A673 (cell line): ENCODE measurements at regions not wholly inside any gene's neighbourhood (a gene's known extent, or its start where the extent isn't known, plus 50 kb on each side); places are given as distances from the start of the nearest gene placed in this dataset.

ENCODE experiments used
- BruUV-seq: library from RNA; stranded (reverse); fragments of 400-500 nt; replicated peaks from 2 replicates; lab custom pipeline; 2021; lab: Mats Ljungman, UMichigan
- CTCF ChIA-PET: fragments of 300-600 bp; sonication (Branson Sonifier 250); formaldehyde crosslinking; loops from one replicate; lab custom pipeline; 2022; ENCODE audit warnings: antibody characterized with exemption; lab: Charles Lee
- POLR2A ChIA-PET: fragments of 300-600 bp; sonication (Branson Sonifier 250); formaldehyde crosslinking; loops from one replicate; lab custom pipeline; 2022; ENCODE audit warnings: antibody characterized with exemption; ENCODE audit not compliant: low non-redundant PET; lab: Charles Lee
- DNase-seq: peaks from one replicate; pipeline ENCODE4 v3.0.0-alpha.2; 2015; ENCODE audit warnings: low spot score
- H3K27ac ChIP-seq: fragments of 200-600 bp; sonication (generic); 2 replicates; pipeline ENCODE4 v1.5.1; 2016; ENCODE audit warnings: mixed run types, low read depth, mild to moderate bottlenecking, mixed read lengths, antibody characterized with exemption, low read length; ENCODE audit not compliant: poor library complexity, severe bottlenecking
- H3K27me3 ChIP-seq: fragments of 200-600 bp; sonication (generic); replicated peaks from 2 replicates; pipeline ENCODE4 v1.6.1; 2017; ENCODE audit warnings: mixed run types, low read depth, mild to moderate bottlenecking, mixed read lengths, antibody characterized with exemption, low read length; ENCODE audit not compliant: insufficient read depth, poor library complexity
- H3K36me3 ChIP-seq: fragments of 200-600 bp; sonication (generic); 2 replicates; pipeline ENCODE4 v1.6.1; 2016; ENCODE audit warnings: mixed run types, mild to moderate bottlenecking, mixed read lengths, antibody characterized with exemption, low read length; ENCODE audit not compliant: insufficient read depth, poor library complexity, severe bottlenecking
- H3K4me1 ChIP-seq: fragments of 200-600 bp; sonication (generic); 2 replicates; pipeline ENCODE4 v1.6.1; 2017; ENCODE audit warnings: mixed run types, mild to moderate bottlenecking, mixed read lengths, antibody characterized with exemption, low read length; ENCODE audit not compliant: insufficient read depth, poor library complexity, severe bottlenecking
- H3K4me3 ChIP-seq: fragments of 200-600 bp; sonication (generic); 2 replicates; pipeline ENCODE4 v1.5.1; 2016; ENCODE audit warnings: low read depth, mixed run types, mild to moderate bottlenecking, mixed read lengths, low read length; ENCODE audit not compliant: poor library complexity, severe bottlenecking
- H3K9me3 ChIP-seq: fragments of 200-600 bp; sonication (generic); 2 replicates; pipeline ENCODE4 v1.6.1; 2016; ENCODE audit warnings: mixed run types, low read depth, mild to moderate bottlenecking, mixed read lengths, antibody characterized with exemption, low read length; ENCODE audit not compliant: poor library complexity, severe bottlenecking
- CTCF ChIP-seq: fragments of 300-800, 200-600 bp; sonication (generic); conservative IDR thresholded peaks from 2 replicates; pipeline ENCODE4 v1.5.1; 2017; ENCODE audit warnings: low read depth, mild to moderate bottlenecking, antibody characterized with exemption, low read length, moderate library complexity, mixed read lengths
- EZH2 ChIP-seq: fragments of 200-600 bp; sonication (generic); IDR thresholded peaks from 2 replicates; pipeline ENCODE4 v1.6.1; 2017; ENCODE audit warnings: borderline replicate concordance, low read depth, mild to moderate bottlenecking, mixed read lengths, antibody characterized with exemption, low read length; ENCODE audit not compliant: poor library complexity, severe bottlenecking
- intact Hi-C: fragments of 100-400 bp; cut with micrococcal nuclease; formaldehyde crosslinking; loops from one replicate; pipeline ENCODE4 v1.10.0; 2022; ENCODE audit not compliant: unreplicated experiment

- ChIA-PET CTCF (no interaction called here), POLR2A (no interaction called here)
- no peaks in the 10 kb centered on the region for H3K36me3 ChIP-seq
- no peak overlapping the region for H3K27ac ChIP-seq
- H3K4me1 ChIP-seq: no peaks in the 10 kb centered on the region
- no peaks in the 10 kb centered on the region for H3K9me3 ChIP-seq
- DNase-seq: no peak
- no peak overlapping the region for H3K4me3 ChIP-seq
- intact Hi-C loops: no loop called here
- no peaks in the 10 kb centered on the region for H3K27me3 ChIP-seq
- no TSS peak for BruUV-seq
- TF ChIP-seq CTCF (no peak), EZH2 (no peak)
Measured at GRCh38 chr4:152218576-152218975, 317.3 kb downstream of the FBXW7 start.

GRCh38 chr4:152217896-152218295 lies 318.0 kb downstream of the FBXW7 start:
- BruUV-seq: no TSS peak
- intact Hi-C loops: no loop called here
- no peak for DNase-seq
- no peaks in the 10 kb centered on the region for H3K4me1 ChIP-seq
- no peak for TF ChIP-seq CTCF
- TF ChIP-seq EZH2: no peak
- CTCF ChIA-PET: no interaction called here
- H3K36me3 ChIP-seq: no peaks in the 10 kb centered on the region
- H3K9me3 ChIP-seq: no peaks in the 10 kb centered on the region
- POLR2A ChIA-PET: no interaction called here
- no peak overlapping the region for H3K4me3 ChIP-seq
- H3K27ac ChIP-seq: no peak overlapping the region
- H3K27me3 ChIP-seq: no peaks in the 10 kb centered on the region

- Histone ChIP-seq H3K27me3 (no peaks in the 10 kb centered on the region), H3K36me3 (no peaks in the 10 kb centered on the region), H3K27ac (no peak overlapping the region), H3K9me3 (no peaks in the 10 kb centered on the region), H3K4me3 (no peak overlapping the region), H3K4me1 (peaks cover 12% of the 10 kb centered on the region)
- BruUV-seq: no TSS peak
- intact Hi-C loops: no loop called here
- TF ChIP-seq EZH2: no peak
- no peak for TF ChIP-seq CTCF
- POLR2A ChIA-PET: no interaction called here
- CTCF ChIA-PET: no interaction called here
- DNase-seq: no peak
Measured at GRCh38 chr4:152211936-152212653, 323.8 kb downstream of the FBXW7 start.
